OCI-LY3 (cell line): ENCODE measurements at regions not wholly inside any gene's neighbourhood (a gene's known extent, or its start where the extent isn't known, plus 50 kb on each side); places are given as distances from the start of the nearest gene placed in this dataset.

Experiments
- H2AFZ ChIP-seq: fragments of 200-600, 300-600 bp; shearing (Covaris generic); 2 replicates; pipeline ENCODE4 v1.6.0; 2014; ENCODE audit warnings: antibody characterized with exemption, low read depth, low read length
- H3K27ac ChIP-seq: fragments of 200-600, 300-600 bp; sonication (generic); 2 replicates; pipeline ENCODE4 v1.5.1; 2014; ENCODE audit warnings: mild to moderate bottlenecking, low read length, moderate library complexity, mixed read lengths
- H3K27me3 ChIP-seq: fragments of 200-600, 300-600 bp; sonication (generic); 2 replicates; pipeline ENCODE4 v1.6.1; 2014; ENCODE audit warnings: low read depth, low read length, mixed read lengths
- H3K36me3 ChIP-seq: fragments of 200-600, 300-600 bp; sonication (generic); replicated peaks from 2 replicates; pipeline ENCODE3; 2014; ENCODE audit warnings: low read depth, low read length, mixed read lengths
- H3K4me1 ChIP-seq: fragments of 300-600, 200-600 bp; sonication (generic); 2 replicates; pipeline ENCODE4 v1.6.1; 2014; ENCODE audit warnings: low read length, mixed read lengths
- H3K4me2 ChIP-seq: fragments of 200-600, 300-600 bp; sonication (generic); 2 replicates; pipeline ENCODE4 v1.6.1; 2014; ENCODE audit warnings: low read length, mixed read lengths
- H3K4me3 ChIP-seq: fragments of 300-600, 200-600 bp; sonication (generic); 2 replicates; pipeline ENCODE4 v1.5.1; 2014; ENCODE audit warnings: antibody characterized with exemption, mild to moderate bottlenecking, low read length, moderate library complexity
- H3K79me2 ChIP-seq: fragments of 300-600, 200-600 bp; shearing (Covaris generic); 2 replicates; pipeline ENCODE4 v1.6.1; 2014; ENCODE audit warnings: mild to moderate bottlenecking, low read length, mixed read lengths
- H3K9ac ChIP-seq: fragments of 300-600, 200-600 bp; shearing (Covaris generic); 2 replicates; pipeline ENCODE4 v1.6.0; 2014; ENCODE audit warnings: mild to moderate bottlenecking, low read length, moderate library complexity
- H3K9me3 ChIP-seq: fragments of 200-600, 300-600 bp; shearing (Covaris generic); 2 replicates; pipeline ENCODE4 v1.6.1; 2014; ENCODE audit warnings: low read length, mixed read lengths; ENCODE audit not compliant: insufficient read depth
- H4K20me1 ChIP-seq: fragments of 200-600, 300-600 bp; sonication (generic); 2 replicates; pipeline ENCODE4 v1.6.1; 2016; ENCODE audit warnings: low read length, mixed read lengths; ENCODE audit not compliant: insufficient read depth
- CTCF ChIP-seq: fragments of 200-600, 300-600 bp; sonication (generic); IDR thresholded peaks from 2 replicates; pipeline ENCODE4 v1.5.1; 2014; ENCODE audit warnings: antibody characterized with exemption, low read length, low read depth
- EZH2phosphoT487 ChIP-seq: fragments of 200-600 bp; shearing (Covaris generic); IDR thresholded peaks from 2 replicates; pipeline ENCODE4 v1.6.1; 2018; ENCODE audit warnings: antibody characterized with exemption, mixed run types, low read depth

- H3K27me3 ChIP-seq: no peaks in the 10 kb centered on the region
- no peaks in the 10 kb centered on the region for H3K9me3 ChIP-seq
- H2AFZ ChIP-seq: no peak overlapping the region
- no peaks in the 10 kb centered on the region for H3K36me3 ChIP-seq
- no peak overlapping the region for H3K27ac ChIP-seq
- H4K20me1 ChIP-seq: no peaks in the 10 kb centered on the region
- no peak overlapping the region for H3K4me3 ChIP-seq
- no peak overlapping the region for H3K4me2 ChIP-seq
- H3K79me2 ChIP-seq: no peaks in the 10 kb centered on the region
- no peak for TF ChIP-seq EZH2phosphoT487
- no peak for TF ChIP-seq CTCF
- H3K4me1 ChIP-seq: peaks cover 4% of the 10 kb centered on the region; the same call in 1 of the 2 replicates
- no peak overlapping the region for H3K9ac ChIP-seq
Measured at GRCh38 chr5:129228577-129228976, 134.0 kb downstream of the ISOC1 start.

- Histone ChIP-seq H3K27ac (no peak overlapping the region), H4K20me1 (no peaks in the 10 kb centered on the region), H3K79me2 (no peaks in the 10 kb centered on the region), H3K36me3 (no peaks in the 10 kb centered on the region), H3K9ac (no peak overlapping the region), H3K4me2 (no peak overlapping the region), H3K27me3 (no peaks in the 10 kb centered on the region), H2AFZ (no peak overlapping the region), H3K9me3 (no peaks in the 10 kb centered on the region), H3K4me1 (no peaks in the 10 kb centered on the region), H3K4me3 (no peak overlapping the region)
- TF ChIP-seq EZH2phosphoT487: no peak
- no peak for TF ChIP-seq CTCF
Measured at GRCh38 chr5:129241755-129242154, 147.2 kb downstream of the ISOC1 start.

- no peaks in the 10 kb centered on the region for H3K79me2 ChIP-seq
- no peak overlapping the region for H2AFZ ChIP-seq
- TF ChIP-seq EZH2phosphoT487: no peak
- no peaks in the 10 kb centered on the region for H3K4me1 ChIP-seq
- H4K20me1 ChIP-seq: no peaks in the 10 kb centered on the region
- H3K9me3 ChIP-seq: no peaks in the 10 kb centered on the region
- no peaks in the 10 kb centered on the region for H3K36me3 ChIP-seq
- no peaks in the 10 kb centered on the region for H3K27me3 ChIP-seq
- no peak overlapping the region for H3K27ac ChIP-seq
- no peak overlapping the region for H3K9ac ChIP-seq
- no peak overlapping the region for H3K4me2 ChIP-seq
- H3K4me3 ChIP-seq: no peak overlapping the region
Measured at GRCh38 chr5:129243039-129243438, 148.5 kb downstream of the ISOC1 start.

- H3K4me2 ChIP-seq: no peak overlapping the region
- H2AFZ ChIP-seq: no peak overlapping the region
- no peaks in the 10 kb centered on the region for H3K4me1 ChIP-seq
- H3K4me3 ChIP-seq: no peak overlapping the region
- no peak overlapping the region for H3K27ac ChIP-seq
- H4K20me1 ChIP-seq: no peaks in the 10 kb centered on the region
- TF ChIP-seq EZH2phosphoT487: no peak
- no peak for TF ChIP-seq CTCF
- no peaks in the 10 kb centered on the region for H3K36me3 ChIP-seq
- H3K27me3 ChIP-seq: no peaks in the 10 kb centered on the region
- no peaks in the 10 kb centered on the region for H3K9me3 ChIP-seq
- no peak overlapping the region for H3K9ac ChIP-seq
- no peaks in the 10 kb centered on the region for H3K79me2 ChIP-seq
Measured at GRCh38 chr5:129244478-129244877, 149.9 kb downstream of the ISOC1 start.

GRCh38 chr5:129245489-129245888 lies 150.9 kb downstream of the ISOC1 start:
- no peak overlapping the region for H3K4me3 ChIP-seq
- no peak overlapping the region for H3K4me2 ChIP-seq
- H3K9me3 ChIP-seq: no peaks in the 10 kb centered on the region
- H3K4me1 ChIP-seq: no peaks in the 10 kb centered on the region
- H3K9ac ChIP-seq: no peak overlapping the region
- no peak for TF ChIP-seq EZH2phosphoT487
- TF ChIP-seq CTCF: no peak
- H3K27me3 ChIP-seq: no peaks in the 10 kb centered on the region
- no peaks in the 10 kb centered on the region for H3K36me3 ChIP-seq
- H4K20me1 ChIP-seq: no peaks in the 10 kb centered on the region
- H2AFZ ChIP-seq: no peak overlapping the region
- H3K79me2 ChIP-seq: no peaks in the 10 kb centered on the region
- no peak overlapping the region for H3K27ac ChIP-seq
